NT2/D1 (cell line): ENCODE measurements at regions not wholly inside any gene's neighbourhood (a gene's known extent, or its start where the extent isn't known, plus 50 kb on each side); places are given as distances from the start of the nearest gene placed in this dataset.

Experiments used
- SUZ12 ChIP-seq: IDR thresholded peaks from 2 replicates; pipeline ENCODE4 v1.6.1; 2011; ENCODE audit not compliant: insufficient read length, insufficient read depth; ENCODE audit errors: extremely low read depth
- ZNF274 ChIP-seq: IDR thresholded peaks from 2 replicates; pipeline ENCODE4 v1.6.1; 2011; ENCODE audit warnings: mild to moderate bottlenecking, low read depth, low read length

- TF ChIP-seq SUZ12, result no peak
- TF ChIP-seq ZNF274, result no peak
These were observed 316.5 kb downstream of the ICE1 start for GRCh38 chr5:5738797-5739489.
